Neural cell (in vitro differentiated cells): ENCODE measurements at regions not wholly inside any gene's neighbourhood (a gene's known extent, or its start where the extent isn't known, plus 50 kb on each side); places are given as distances from the start of the nearest gene placed in this dataset.

Experiments used
- H2AFZ ChIP-seq: fragments of 200-600, 300-800 bp; sonication (generic), shearing (Covaris generic); 2 replicates; pipeline ENCODE4 v1.6.0; 2014; ENCODE audit warnings: low read depth, mild to moderate bottlenecking, antibody characterized with exemption, low read length, moderate library complexity
- H3F3A ChIP-seq: fragments of 200-600 bp; shearing (Covaris generic); 2 replicates; pipeline ENCODE4 v1.6.1; 2016; ENCODE audit warnings: mild to moderate bottlenecking, moderate library complexity, mixed read lengths, antibody characterized with exemption, low read length; ENCODE audit not compliant: insufficient read depth, poor library complexity, severe bottlenecking
- H3K27ac ChIP-seq: fragments of 200-600, 300-800 bp; sonication (generic), shearing (Covaris generic); 2 replicates; pipeline ENCODE4 v1.5.1; 2014; ENCODE audit warnings: mild to moderate bottlenecking, low read length, moderate library complexity
- H3K27me3 ChIP-seq: fragments of 300-800, 200-600 bp; sonication (generic), shearing (Covaris generic); 2 replicates; pipeline ENCODE4 v1.6.0; 2014; ENCODE audit warnings: mild to moderate bottlenecking, low read depth, low read length, moderate library complexity; ENCODE audit not compliant: insufficient read depth
- H3K36me3 ChIP-seq: fragments of 300-800, 200-600 bp; sonication (generic), shearing (Covaris generic); 2 replicates; pipeline ENCODE4 v1.5.1; 2014; ENCODE audit warnings: mild to moderate bottlenecking, antibody characterized with exemption, low read length, moderate library complexity; ENCODE audit not compliant: insufficient read depth
- H3K4me2 ChIP-seq: fragments of 300-800, 200-600 bp; sonication (generic), shearing (Covaris generic); 2 replicates; pipeline ENCODE4 v1.6.0; 2014; ENCODE audit warnings: mild to moderate bottlenecking, low read length
- H3K4me3 ChIP-seq: fragments of 300-800, 200-600 bp; sonication (generic), shearing (Covaris generic); 2 replicates; pipeline ENCODE4 v1.5.1; 2014; ENCODE audit warnings: mild to moderate bottlenecking, low read length, moderate library complexity
- H3K79me2 ChIP-seq: fragments of 200-600 bp; shearing (Covaris generic); replicated peaks from 2 replicates; pipeline ENCODE4 v1.6.0; 2014; ENCODE audit warnings: mild to moderate bottlenecking, low read length, moderate library complexity; ENCODE audit not compliant: insufficient read depth
- H3K9ac ChIP-seq: fragments of 300-800, 200-600 bp; sonication (generic), shearing (Covaris generic); 2 replicates; pipeline ENCODE4 v1.6.1; 2016; ENCODE audit warnings: mild to moderate bottlenecking, low read length, mixed read lengths
- H3K9me2 ChIP-seq: fragments of 200-600 bp; shearing (Covaris generic); 2 replicates; pipeline ENCODE4 v1.6.1; 2016; ENCODE audit warnings: mild to moderate bottlenecking, low read length, mixed read lengths; ENCODE audit not compliant: insufficient read depth
- H3K9me3 ChIP-seq: fragments of 200-600, 300-800 bp; sonication (generic), shearing (Covaris generic); 2 replicates; pipeline ENCODE4 v1.6.1; 2016; ENCODE audit warnings: mild to moderate bottlenecking, mixed run types, low read length, moderate library complexity, mixed read lengths
- H4K20me1 ChIP-seq: fragments of 200-600 bp; shearing (Covaris generic); 2 replicates; pipeline ENCODE4 v1.6.1; 2016; ENCODE audit warnings: mild to moderate bottlenecking, mixed run types; ENCODE audit not compliant: insufficient read depth
- CTCF ChIP-seq: fragments of 450-650 bp; IDR thresholded peaks from 2 replicates; pipeline ENCODE4 v1.5.1; 2014; ENCODE audit warnings: antibody characterized with exemption, mild to moderate bottlenecking, moderate library complexity; ENCODE audit not compliant: poor library complexity, severe bottlenecking
- EP300 ChIP-seq: fragments of 450-650 bp; conservative IDR thresholded peaks from 2 replicates; pipeline ENCODE4 v1.6.1; 2014; ENCODE audit warnings: antibody characterized with exemption, mild to moderate bottlenecking, moderate library complexity; ENCODE audit not compliant: poor library complexity, severe bottlenecking
- EZH2 ChIP-seq: fragments of 200-600, 300-800 bp; shearing (Covaris generic), sonication (generic); IDR thresholded peaks from 2 replicates; pipeline ENCODE4 v1.6.1; 2014; ENCODE audit warnings: antibody characterized with exemption, low read length, borderline replicate concordance, mild to moderate bottlenecking; ENCODE audit not compliant: insufficient read depth, poor library complexity, severe bottlenecking
- MXI1 ChIP-seq: fragments of 450-650 bp; conservative IDR thresholded peaks from 2 replicates; pipeline ENCODE4 v1.6.1; 2014; ENCODE audit warnings: antibody characterized with exemption, mild to moderate bottlenecking; ENCODE audit not compliant: poor library complexity, severe bottlenecking
- POLR2AphosphoS5 ChIP-seq: IDR thresholded peaks from 2 replicates; pipeline ENCODE4 v1.6.1; 2012
- RAD21 ChIP-seq: fragments of 450-650 bp; conservative IDR thresholded peaks from 2 replicates; pipeline ENCODE4 v1.6.1; 2014; ENCODE audit warnings: antibody characterized with exemption, mild to moderate bottlenecking, moderate library complexity
- REST ChIP-seq: IDR thresholded peaks from 2 replicates; pipeline ENCODE4 v1.6.1; 2012; ENCODE audit warnings: borderline replicate concordance
- SMC3 ChIP-seq: fragments of 450-650 bp; conservative IDR thresholded peaks from 2 replicates; pipeline ENCODE4 v1.6.1; 2014; ENCODE audit warnings: antibody characterized with exemption, mild to moderate bottlenecking, moderate library complexity; ENCODE audit not compliant: poor library complexity
- TAF1 ChIP-seq: IDR thresholded peaks from 2 replicates; pipeline ENCODE4 v1.6.1; 2012; ENCODE audit warnings: low read depth

- Histone ChIP-seq H3K9ac (no peak overlapping the region), H3K9me2 (no peaks in the 10 kb centered on the region), H3K79me2 (no peaks in the 10 kb centered on the region), H3F3A (no peaks in the 10 kb centered on the region), H2AFZ (no peak overlapping the region), H3K27ac (no peak overlapping the region), H3K36me3 (no peaks in the 10 kb centered on the region), H4K20me1 (no peaks in the 10 kb centered on the region), H3K9me3 (no peaks in the 10 kb centered on the region), H3K4me3 (no peak overlapping the region), H3K27me3 (no peaks in the 10 kb centered on the region), H3K4me2 (no peak overlapping the region)
- TF ChIP-seq CTCF (no peak), RAD21 (no peak), EZH2 (no peak), POLR2AphosphoS5 (no peak), REST (no peak), SMC3 (no peak)
These were observed 181.2 kb upstream of the CCN2 start for GRCh38 chr6:132132422-132132821.

GRCh38 chr6:132131758-132132157, 180.6 kb upstream of the CCN2 start:
- Histone ChIP-seq H3F3A (no peaks in the 10 kb centered on the region), H3K9me2 (no peaks in the 10 kb centered on the region), H3K79me2 (no peaks in the 10 kb centered on the region), H3K27ac (no peak overlapping the region), H3K4me3 (no peak overlapping the region), H3K36me3 (no peaks in the 10 kb centered on the region), H3K27me3 (no peaks in the 10 kb centered on the region), H2AFZ (no peak overlapping the region), H3K9me3 (no peaks in the 10 kb centered on the region), H3K4me2 (no peak overlapping the region), H3K9ac (no peak overlapping the region), H4K20me1 (no peaks in the 10 kb centered on the region)
- TF ChIP-seq RAD21 (no peak), SMC3 (no peak), EZH2 (no peak), MXI1 (no peak), POLR2AphosphoS5 (no peak), TAF1 (no peak), REST (no peak), CTCF (no peak), EP300 (no peak)
